ENCODE measurements at regions not wholly inside any gene's neighbourhood (a gene's known extent, or its start where the extent isn't known, plus 50 kb on each side); places are given as distances from the start of the nearest gene placed in this dataset.
"Not testable (repeated sequence)": the region's sequence is repeated elsewhere in the genome, so short reads cannot be mapped to it uniquely, and the experiment has no call there.

DNA sequence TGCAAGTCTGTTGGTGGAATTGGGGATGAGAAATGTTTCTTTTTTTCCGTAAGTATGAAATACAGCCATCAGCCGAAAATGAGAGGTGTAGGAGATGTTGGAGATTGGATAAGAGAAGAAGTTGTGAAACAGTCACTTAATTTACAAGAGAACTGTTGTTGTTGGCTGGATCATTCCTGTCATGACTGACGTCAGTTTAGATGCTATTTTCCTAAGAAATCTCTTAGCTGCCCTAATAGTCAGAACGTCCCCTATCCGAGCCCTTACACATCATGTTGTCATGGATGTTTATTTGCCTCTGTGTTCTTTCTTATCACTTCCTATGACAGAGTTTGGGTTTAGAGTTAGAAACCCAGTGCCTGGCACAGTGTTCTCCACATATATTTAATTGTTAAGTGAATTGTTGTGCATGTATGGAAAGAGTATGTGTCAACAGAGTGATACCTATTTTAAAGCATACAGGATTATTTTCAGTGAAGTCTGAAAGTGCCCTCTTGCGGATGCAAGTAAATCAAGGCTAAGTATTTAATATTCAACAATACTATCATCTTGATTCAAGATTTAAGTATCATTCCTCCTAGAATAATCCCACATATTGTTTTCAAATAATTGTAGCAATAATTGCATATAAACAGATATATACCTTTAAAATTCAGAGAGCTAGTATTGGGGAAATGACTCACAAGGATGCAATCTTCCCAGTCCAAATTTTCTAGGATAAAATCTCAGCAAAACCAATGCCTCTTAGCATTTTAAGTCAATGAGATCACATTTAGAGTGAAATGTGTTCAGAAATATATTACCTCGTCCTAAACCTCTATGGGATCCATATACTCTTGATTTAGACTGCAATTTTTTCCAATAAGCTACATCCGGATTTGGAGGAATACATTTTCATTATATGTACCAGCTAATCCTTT is 309.9 kb upstream of the NOX3 start:
- no peak overlapping the region for H3K4me3 ChIP-seq (ENCODE audit: low read depth in 1 of 2, low read length in 2 of 2)
- H3K36me3 ChIP-seq (ENCODE audit: control insufficient read depth in 2 of 2, insufficient read depth in 2 of 2, low read length in 1 of 2): no peaks in the 10 kb centered on the region
- no peak overlapping the region for H3K27ac ChIP-seq (ENCODE audit: low read depth in 2 of 2, low read length in 1 of 2)
- no peaks in the 10 kb centered on the region for H3K9me3 ChIP-seq (ENCODE audit: control insufficient read depth in 2 of 2, insufficient read depth in 1 of 2, low read depth in 1 of 2, low read length in 1 of 2)
- no peaks in the 10 kb centered on the region for H3K4me1 ChIP-seq (ENCODE audit: control insufficient read depth in 2 of 2, insufficient read depth in 2 of 2, low read length in 1 of 2)
- 80% methylated on average over 8 of the region's 8 CpGs for WGBS, 2 donors
- H3K27me3 ChIP-seq (ENCODE audit: control insufficient read depth in 1 of 2, insufficient read depth in 2 of 2, low read length in 2 of 2): no peaks in the 10 kb centered on the region

DNA sequence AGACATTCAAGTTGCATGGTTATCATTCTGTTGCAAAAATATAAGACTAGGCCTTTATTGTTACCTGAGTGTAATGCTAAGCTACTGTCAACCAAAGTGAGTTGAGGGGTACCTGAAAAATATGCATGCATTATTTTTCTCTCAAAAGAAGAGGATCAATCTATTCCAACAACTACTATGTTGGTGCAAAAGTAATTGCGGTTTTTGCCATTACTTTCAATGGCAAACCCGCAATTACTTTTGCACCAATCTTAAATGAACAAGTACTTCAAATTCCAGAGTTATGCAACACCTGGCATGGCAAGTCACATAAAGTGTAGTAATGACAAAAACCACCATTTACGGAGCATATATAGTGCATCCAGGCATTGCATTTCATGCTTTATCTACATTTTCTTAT is 307.0 kb upstream of the NOX3 start:
- no peaks in the 10 kb centered on the region for H3K36me3 ChIP-seq (ENCODE audit: control insufficient read depth in 2 of 2, insufficient read depth in 2 of 2, low read length in 1 of 2)
- WGBS, 2 donors: 97 to 98% methylated on average over 3 of the region's 3 CpGs

DNA sequence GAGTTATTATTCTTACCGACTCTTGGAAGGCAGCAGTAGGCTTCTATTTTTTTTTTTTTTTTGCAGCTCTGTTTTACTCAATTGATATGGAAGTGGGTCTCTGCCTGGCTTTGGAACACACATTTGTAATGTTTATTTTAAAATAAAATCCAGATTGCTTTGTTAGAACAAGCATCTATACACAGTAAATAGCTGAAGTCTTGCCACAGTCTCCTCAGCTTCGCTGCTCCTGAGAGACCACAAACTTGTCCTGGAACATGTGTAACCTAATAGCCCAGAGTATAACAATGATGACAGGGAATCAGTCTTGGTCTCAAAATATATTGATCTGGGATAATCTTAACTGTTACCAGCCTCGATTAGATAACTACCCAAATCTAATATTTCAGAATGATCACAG is 299.8 kb upstream of the NOX3 start:
- Histone ChIP-seq H3K4me1 (ENCODE audit: control insufficient read depth in 2 of 2, insufficient read depth in 2 of 2, low read length in 1 of 2) (no peaks in the 10 kb centered on the region), H3K27ac (ENCODE audit: low read depth in 2 of 2, low read length in 1 of 2) (no peak overlapping the region), H3K27me3 (ENCODE audit: control insufficient read depth in 1 of 2, insufficient read depth in 2 of 2, low read length in 2 of 2) (no peaks in the 10 kb centered on the region), H3K4me3 (ENCODE audit: low read depth in 1 of 2, low read length in 2 of 2) (no peak overlapping the region), H3K36me3 (ENCODE audit: control insufficient read depth in 2 of 2, insufficient read depth in 2 of 2, low read length in 1 of 2) (no peaks in the 10 kb centered on the region), H3K9me3 (ENCODE audit: control insufficient read depth in 2 of 2, insufficient read depth in 1 of 2, low read depth in 1 of 2, low read length in 1 of 2) (no peaks in the 10 kb centered on the region)
- WGBS, 2 donors: 30 to 32% methylated on average over 3 of the region's 3 CpGs

More for the DNA sequence above, 307.0 kb upstream of the NOX3 start:
- Histone ChIP-seq H3K9me3 (ENCODE audit: control insufficient read depth in 2 of 2, insufficient read depth in 1 of 2, low read depth in 1 of 2, low read length in 1 of 2) (no peaks in the 10 kb centered on the region), H3K27me3 (ENCODE audit: control insufficient read depth in 1 of 2, insufficient read depth in 2 of 2, low read length in 2 of 2) (no peaks in the 10 kb centered on the region), H3K4me1 (ENCODE audit: control insufficient read depth in 2 of 2, insufficient read depth in 2 of 2, low read length in 1 of 2) (no peaks in the 10 kb centered on the region), H3K27ac (ENCODE audit: low read depth in 2 of 2, low read length in 1 of 2) (no peak overlapping the region), H3K4me3 (ENCODE audit: low read depth in 1 of 2, low read length in 2 of 2) (no peak overlapping the region)

DNA sequence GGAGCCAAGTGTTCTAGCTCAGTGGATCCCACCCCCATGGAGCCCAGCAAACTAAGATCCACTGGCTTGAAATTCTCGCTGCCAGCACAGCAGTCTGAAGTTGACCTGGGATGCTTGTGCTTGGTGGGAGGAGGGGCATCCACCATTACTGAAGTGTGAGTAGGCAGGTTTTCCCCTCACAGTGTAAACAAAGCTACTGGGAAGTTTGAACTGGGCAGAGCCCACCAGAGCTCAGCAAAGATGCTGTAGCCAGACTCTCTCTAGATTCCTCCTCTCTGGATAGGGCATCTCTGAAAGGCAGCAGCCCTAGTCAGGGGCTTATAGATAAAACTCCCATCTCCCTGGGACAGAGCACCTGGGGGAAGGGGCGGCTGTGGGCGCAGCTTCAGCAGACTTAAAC is 293.1 kb upstream of the NOX3 start:
- 80 to 82% methylated on average over 3 of the region's 3 CpGs for WGBS, 2 donors
- not testable (repeated sequence) for H3K4me1 ChIP-seq (ENCODE audit: control insufficient read depth in 2 of 2, insufficient read depth in 2 of 2, low read length in 1 of 2); H3K27ac ChIP-seq (ENCODE audit: low read depth in 2 of 2, low read length in 1 of 2); H3K36me3 ChIP-seq (ENCODE audit: control insufficient read depth in 2 of 2, insufficient read depth in 2 of 2, low read length in 1 of 2); H3K27me3 ChIP-seq (ENCODE audit: control insufficient read depth in 1 of 2, insufficient read depth in 2 of 2, low read length in 2 of 2); H3K4me3 ChIP-seq (ENCODE audit: low read depth in 1 of 2, low read length in 2 of 2); H3K9me3 ChIP-seq (ENCODE audit: control insufficient read depth in 2 of 2, insufficient read depth in 1 of 2, low read depth in 1 of 2, low read length in 1 of 2)

DNA sequence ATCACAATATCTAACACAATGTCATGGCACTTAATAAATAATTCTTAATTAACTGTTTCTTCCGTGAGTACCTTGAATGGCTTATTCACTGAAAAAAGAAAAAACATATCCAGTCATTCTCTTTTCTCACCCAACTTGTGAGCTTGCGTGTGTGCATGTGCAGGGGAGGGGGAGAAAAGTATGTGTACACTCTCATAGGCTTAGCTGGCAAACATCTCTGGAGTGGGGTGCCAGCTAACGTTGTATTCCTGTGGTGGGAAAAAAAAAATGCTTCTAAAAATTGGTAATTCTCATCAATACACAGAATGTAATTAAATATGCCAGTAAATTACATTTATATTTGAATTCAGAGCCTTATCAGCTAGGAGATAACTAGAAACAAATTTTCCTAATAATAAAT is 291.9 kb upstream of the NOX3 start:
- no peaks in the 10 kb centered on the region for H3K9me3 ChIP-seq (ENCODE audit: control insufficient read depth in 2 of 2, insufficient read depth in 1 of 2, low read depth in 1 of 2, low read length in 1 of 2)
- 68 to 73% methylated on average over 3 of the region's 3 CpGs for WGBS, 2 donors
- H3K4me3 ChIP-seq (ENCODE audit: low read depth in 1 of 2, low read length in 2 of 2): no peak overlapping the region
- no peaks in the 10 kb centered on the region for H3K27me3 ChIP-seq (ENCODE audit: control insufficient read depth in 1 of 2, insufficient read depth in 2 of 2, low read length in 2 of 2)
- H3K36me3 ChIP-seq (ENCODE audit: control insufficient read depth in 2 of 2, insufficient read depth in 2 of 2, low read length in 1 of 2): no peaks in the 10 kb centered on the region
- H3K27ac ChIP-seq (ENCODE audit: low read depth in 2 of 2, low read length in 1 of 2): no peak overlapping the region
- H3K4me1 ChIP-seq (ENCODE audit: control insufficient read depth in 2 of 2, insufficient read depth in 2 of 2, low read length in 1 of 2): no peaks in the 10 kb centered on the region

DNA sequence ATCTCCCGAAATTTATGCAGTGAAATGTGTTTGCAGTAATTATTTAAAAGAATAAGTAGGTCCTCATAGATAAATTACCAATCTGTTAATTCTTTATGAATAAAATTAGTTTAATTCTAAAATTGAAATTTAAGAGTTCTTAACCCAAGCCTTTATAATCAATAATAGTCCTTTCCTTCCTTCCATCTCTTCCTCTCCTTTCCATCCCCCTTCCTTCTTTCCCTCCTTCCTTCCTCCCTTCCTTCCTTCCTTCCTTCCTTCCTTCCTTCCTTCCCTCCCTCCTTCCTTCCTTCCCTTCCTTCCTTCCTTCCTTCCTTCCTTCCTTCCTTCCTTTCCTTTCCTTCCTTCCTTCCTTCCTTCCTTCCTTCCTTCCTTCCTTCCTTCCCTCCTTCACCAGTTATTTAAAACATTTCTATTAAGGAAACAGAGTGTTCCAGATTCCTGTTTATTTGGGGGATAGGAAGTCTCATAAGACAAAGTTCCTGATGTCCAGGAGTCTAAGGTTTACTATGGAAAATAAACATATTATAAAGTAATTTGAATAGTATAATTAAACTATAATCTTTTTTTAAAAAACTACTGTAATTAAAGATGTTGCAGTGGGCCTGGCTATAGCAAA is 285.3 kb upstream of the NOX3 start:
- Histone ChIP-seq H3K9me3 (ENCODE audit: control insufficient read depth in 2 of 2, insufficient read depth in 1 of 2, low read depth in 1 of 2, low read length in 1 of 2) (no peaks in the 10 kb centered on the region), H3K4me1 (ENCODE audit: control insufficient read depth in 2 of 2, insufficient read depth in 2 of 2, low read length in 1 of 2) (no peaks in the 10 kb centered on the region), H3K4me3 (ENCODE audit: low read depth in 1 of 2, low read length in 2 of 2) (no peak overlapping the region), H3K27ac (ENCODE audit: low read depth in 2 of 2, low read length in 1 of 2) (no peak overlapping the region), H3K36me3 (ENCODE audit: control insufficient read depth in 2 of 2, insufficient read depth in 2 of 2, low read length in 1 of 2) (no peaks in the 10 kb centered on the region), H3K27me3 (ENCODE audit: control insufficient read depth in 1 of 2, insufficient read depth in 2 of 2, low read length in 2 of 2) (no peaks in the 10 kb centered on the region)
- 79% methylated on average over 1 of the region's 1 CpG for WGBS, 2 donors

DNA sequence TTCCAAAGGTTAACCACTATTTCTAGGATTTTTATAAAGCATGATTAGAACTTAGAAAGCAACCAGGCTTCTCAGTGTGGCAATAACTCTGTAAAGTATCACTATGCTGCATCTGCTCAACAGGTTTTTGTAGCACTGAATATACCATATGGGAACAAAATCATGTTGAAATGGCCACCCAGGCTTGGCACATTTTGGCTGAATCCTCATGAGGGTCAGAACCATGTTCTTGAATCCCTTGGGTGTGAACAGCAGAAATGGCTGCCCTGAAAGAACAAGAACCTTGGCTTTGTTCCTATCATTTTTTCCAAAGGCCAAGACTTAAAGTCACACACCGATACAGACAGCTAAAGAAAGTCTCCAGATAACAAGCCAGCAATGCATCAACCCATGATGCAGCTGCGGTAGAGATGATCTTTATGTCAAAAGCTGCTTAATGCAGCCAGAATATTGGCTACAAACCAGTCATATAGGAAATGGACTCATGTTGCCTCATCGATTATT is 283.0 kb upstream of the NOX3 start:
- Histone ChIP-seq H3K9me3 (ENCODE audit: control insufficient read depth in 2 of 2, insufficient read depth in 1 of 2, low read depth in 1 of 2, low read length in 1 of 2) (no peaks in the 10 kb centered on the region), H3K4me1 (ENCODE audit: control insufficient read depth in 2 of 2, insufficient read depth in 2 of 2, low read length in 1 of 2) (no peaks in the 10 kb centered on the region), H3K27ac (ENCODE audit: low read depth in 2 of 2, low read length in 1 of 2) (no peak overlapping the region), H3K36me3 (ENCODE audit: control insufficient read depth in 2 of 2, insufficient read depth in 2 of 2, low read length in 1 of 2) (no peaks in the 10 kb centered on the region), H3K4me3 (ENCODE audit: low read depth in 1 of 2, low read length in 2 of 2) (no peak overlapping the region), H3K27me3 (ENCODE audit: control insufficient read depth in 1 of 2, insufficient read depth in 2 of 2, low read length in 2 of 2) (no peaks in the 10 kb centered on the region)
- WGBS, 2 donors: 86 to 93% methylated on average over 3 of the region's 3 CpGs

DNA sequence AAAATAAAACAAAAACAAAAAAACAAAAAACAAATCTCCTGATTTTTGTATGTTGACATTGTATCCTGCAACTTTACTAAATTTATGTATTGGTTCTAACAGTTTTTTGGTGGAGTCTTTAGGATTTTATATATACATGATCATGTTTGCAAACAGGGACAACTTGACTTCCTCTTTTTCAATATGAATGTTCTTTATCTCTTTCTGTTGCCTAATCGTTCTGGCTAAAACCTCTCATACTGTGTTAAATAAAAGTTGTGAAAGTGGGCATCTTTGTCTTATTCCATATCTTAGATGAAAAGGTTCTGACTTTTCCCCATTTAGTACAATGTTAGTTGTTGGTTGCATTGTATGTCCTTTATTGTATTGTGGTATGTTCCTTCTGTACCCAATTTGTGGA is 261.7 kb upstream of the NOX3 start:
- WGBS, 2 donors: 59 to 66% methylated on average over 1 of the region's 1 CpG
- Histone ChIP-seq H3K4me1 (ENCODE audit: control insufficient read depth in 2 of 2, insufficient read depth in 2 of 2, low read length in 1 of 2) (no peaks in the 10 kb centered on the region), H3K27ac (ENCODE audit: low read depth in 2 of 2, low read length in 1 of 2) (no peak overlapping the region)

DNA sequence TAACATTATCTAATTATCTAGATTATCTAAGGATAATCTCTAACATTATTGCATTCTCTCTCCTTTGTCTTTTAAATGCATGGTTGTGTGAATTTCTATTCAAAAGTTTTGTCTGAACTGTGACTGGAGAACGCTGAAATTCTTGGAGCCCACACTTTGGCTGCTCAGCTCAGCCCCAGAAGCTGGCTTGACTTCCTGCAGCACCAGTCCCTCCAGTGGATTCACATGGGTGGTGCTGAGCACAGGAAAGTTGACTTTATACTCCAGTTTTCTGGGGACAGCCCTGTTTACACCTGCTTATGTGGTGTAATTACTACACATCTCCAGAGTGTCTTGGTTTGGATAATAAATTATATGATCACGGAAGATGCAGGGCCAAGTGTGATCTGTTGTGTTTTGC is 255.1 kb upstream of the NOX3 start:
- no peaks in the 10 kb centered on the region for H3K4me1 ChIP-seq (ENCODE audit: control insufficient read depth in 2 of 2, insufficient read depth in 2 of 2, low read length in 1 of 2)
- H3K4me3 ChIP-seq (ENCODE audit: low read depth in 1 of 2, low read length in 2 of 2): no peak overlapping the region
- H3K9me3 ChIP-seq (ENCODE audit: control insufficient read depth in 2 of 2, insufficient read depth in 1 of 2, low read depth in 1 of 2, low read length in 1 of 2): peaks cover 0 to 3% of the 10 kb centered on the region in 2 donors
- no peaks in the 10 kb centered on the region for H3K36me3 ChIP-seq (ENCODE audit: control insufficient read depth in 2 of 2, insufficient read depth in 2 of 2, low read length in 1 of 2)
- no peak overlapping the region for H3K27ac ChIP-seq (ENCODE audit: low read depth in 2 of 2, low read length in 1 of 2)
- whole genome bisulfite sequencing, 2 donors: 20 to 54% methylated on average over 2 of the region's 2 CpGs
- no peaks in the 10 kb centered on the region for H3K27me3 ChIP-seq (ENCODE audit: control insufficient read depth in 1 of 2, insufficient read depth in 2 of 2, low read length in 2 of 2)

More for the DNA sequence above, 261.7 kb upstream of the NOX3 start:
- Histone ChIP-seq H3K27me3 (ENCODE audit: control insufficient read depth in 1 of 2, insufficient read depth in 2 of 2, low read length in 2 of 2) (no peaks in the 10 kb centered on the region), H3K36me3 (ENCODE audit: control insufficient read depth in 2 of 2, insufficient read depth in 2 of 2, low read length in 1 of 2) (no peaks in the 10 kb centered on the region), H3K4me3 (ENCODE audit: low read depth in 1 of 2, low read length in 2 of 2) (no peak overlapping the region), H3K9me3 (ENCODE audit: control insufficient read depth in 2 of 2, insufficient read depth in 1 of 2, low read depth in 1 of 2, low read length in 1 of 2) (no peaks in the 10 kb centered on the region)
